HG03103 (cell line): ENCODE measurements at regions not wholly inside any gene's neighbourhood (a gene's known extent, or its start where the extent isn't known, plus 50 kb on each side); places are given as distances from the start of the nearest gene placed in this dataset.

ENCODE experiments used
- ATAC-seq: cut with Tn5 transposase; IDR thresholded peaks from one replicate; pipeline ENCODE4 v1.9.1; 2021; ENCODE audit warnings: low read depth; ENCODE audit not compliant: unreplicated experiment

DNA sequence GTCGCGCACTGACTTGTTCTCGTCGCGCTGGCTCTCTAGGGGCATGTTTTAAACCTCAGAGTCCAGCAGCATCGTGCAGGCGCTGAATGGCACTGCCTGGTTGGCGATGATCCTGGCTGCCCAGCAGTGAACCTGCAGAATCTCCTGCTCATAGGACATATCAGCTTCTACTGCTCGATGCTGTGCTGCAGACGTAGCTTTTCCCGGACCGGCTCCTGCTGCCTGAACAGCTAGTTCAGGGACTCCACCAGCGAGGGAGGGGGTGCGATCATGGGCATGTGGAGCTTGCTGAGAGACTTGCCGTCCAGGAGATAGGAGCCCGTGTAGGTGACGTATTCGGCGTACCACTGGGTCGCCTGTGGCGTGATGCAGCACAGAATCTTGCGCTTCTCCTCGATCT, 890.0 kb upstream of the LRRTM1 start:
- no peak for ATAC-seq

GRCh38 chr2:81194176-81194575, 889.6 kb upstream of the LRRTM1 start:
- ATAC-seq: no peak

DNA sequence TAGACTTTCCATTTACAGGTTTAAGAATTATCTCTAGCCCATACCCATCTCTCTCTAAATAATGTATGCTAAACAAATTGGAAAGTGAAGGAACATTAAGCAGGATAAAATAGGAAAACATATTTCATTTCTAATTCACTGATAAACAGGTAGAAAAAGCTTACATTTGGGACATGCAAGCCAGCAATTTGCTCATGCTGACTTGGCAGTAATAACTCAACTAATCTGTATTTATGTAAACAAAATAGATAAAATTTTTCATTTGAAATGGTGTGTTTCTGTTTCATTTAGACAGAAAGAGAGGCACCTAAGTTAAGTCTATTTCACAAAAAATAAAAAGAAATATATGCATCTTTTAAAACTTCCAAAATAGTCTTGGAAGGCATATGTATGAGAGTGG, 877.3 kb upstream of the LRRTM1 start:
- no peak for ATAC-seq

DNA sequence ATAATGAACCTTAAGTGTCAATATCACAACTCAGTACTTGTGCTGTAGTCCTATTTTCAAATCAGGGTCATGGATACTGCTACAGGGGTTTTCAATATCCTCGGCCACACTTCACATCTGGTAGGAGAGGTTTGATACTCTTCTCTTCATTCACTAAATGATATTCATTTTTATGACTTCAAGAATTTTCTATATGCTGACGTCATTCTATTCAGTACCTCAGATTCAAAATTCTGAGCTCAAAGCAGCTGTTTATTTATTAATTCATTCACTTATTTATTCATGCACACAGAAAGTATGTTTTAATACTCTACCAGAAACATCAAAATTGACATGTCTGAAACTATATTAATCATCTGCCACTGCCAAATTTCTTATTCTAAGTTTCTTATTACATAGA, 866.9 kb upstream of the LRRTM1 start:
- ATAC-seq: no peak

DNA sequence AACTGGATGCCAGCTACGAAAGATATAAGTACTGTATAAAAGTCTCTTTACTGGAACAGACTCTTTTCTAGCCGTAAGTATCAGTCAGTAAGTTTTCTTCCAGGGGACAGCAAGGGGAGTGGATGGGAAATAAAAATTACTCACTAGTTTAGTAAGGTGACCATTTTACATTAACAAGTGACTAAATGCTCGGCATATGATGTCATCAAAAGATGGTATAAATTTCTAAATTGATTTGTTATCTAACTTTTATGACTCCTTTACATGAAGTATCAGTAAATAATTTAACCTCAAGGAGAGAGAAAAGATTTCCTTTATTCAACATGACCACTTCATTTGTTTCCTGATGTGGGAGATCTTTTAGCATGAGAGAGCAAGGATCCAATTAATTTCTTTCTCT, 859.0 kb upstream of the LRRTM1 start:
- no peak for ATAC-seq

- ATAC-seq: no peak
These were observed 854.0 kb upstream of the LRRTM1 start for GRCh38 chr2:81158505-81158904.

DNA sequence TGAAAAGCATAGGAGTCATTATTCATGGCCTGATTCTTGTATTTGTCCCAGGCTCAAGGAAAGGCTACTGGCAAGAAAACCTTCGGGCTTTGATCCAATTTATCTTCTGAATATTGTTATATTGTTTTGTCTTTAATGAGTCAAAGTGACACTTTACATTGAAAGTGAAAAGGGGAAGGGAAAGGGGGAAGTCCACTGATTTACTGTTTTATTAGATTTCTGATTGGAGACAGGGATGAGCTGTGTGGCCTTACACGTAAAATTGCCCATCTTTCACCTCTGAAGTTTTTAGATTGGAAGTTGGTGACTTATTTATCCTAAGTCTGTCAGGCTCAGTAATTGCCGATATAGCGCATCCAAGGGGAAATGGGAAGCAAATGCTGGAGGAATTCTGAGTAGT, 843.8 kb upstream of the LRRTM1 start:
- no peak for ATAC-seq

- ATAC-seq: no peak
These were observed 831.7 kb upstream of the LRRTM1 start for GRCh38 chr2:81136296-81136695.

- ATAC-seq: no peak
These were observed 792.8 kb upstream of the LRRTM1 start for GRCh38 chr2:81097361-81097760.

DNA sequence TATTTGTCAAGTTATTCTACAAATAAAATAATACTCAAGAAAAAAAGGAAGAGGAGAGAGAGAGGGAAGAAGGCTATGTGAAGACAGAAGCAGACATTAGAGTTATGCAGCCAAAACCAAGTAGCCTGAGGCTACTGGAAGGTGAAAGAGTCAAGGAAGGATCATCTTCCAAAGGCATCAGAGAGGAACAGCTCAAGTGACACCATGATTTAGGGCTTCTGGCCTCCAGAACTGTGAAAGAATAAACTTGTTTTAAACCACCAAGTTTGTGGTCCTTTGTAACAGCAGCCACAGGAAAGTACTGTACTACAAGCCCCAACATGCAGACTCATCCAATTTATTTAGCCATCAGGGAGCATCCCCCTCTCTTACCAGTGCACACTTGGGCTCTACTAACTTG, 788.5 kb upstream of the LRRTM1 start:
- ATAC-seq: no peak

DNA sequence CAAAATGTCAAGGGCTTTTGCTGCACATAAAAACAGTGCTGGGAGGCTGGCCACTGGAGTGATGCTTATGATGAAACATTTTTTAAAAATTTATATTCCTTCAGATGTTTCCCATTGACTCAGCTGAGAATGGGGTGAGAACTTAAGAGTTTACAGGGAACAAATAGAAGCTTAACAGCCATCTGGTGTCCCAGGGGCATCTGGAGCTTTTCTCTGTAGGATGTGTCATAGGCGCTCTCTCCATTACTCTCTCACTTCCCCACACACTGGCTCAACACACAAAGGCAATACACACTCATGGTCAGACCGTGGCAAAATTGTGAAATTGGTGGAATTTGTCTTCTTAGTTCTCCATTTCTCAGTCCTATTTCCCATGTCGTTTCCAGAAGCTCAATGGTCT, 783.1 kb upstream of the LRRTM1 start:
- ATAC-seq: no peak

DNA sequence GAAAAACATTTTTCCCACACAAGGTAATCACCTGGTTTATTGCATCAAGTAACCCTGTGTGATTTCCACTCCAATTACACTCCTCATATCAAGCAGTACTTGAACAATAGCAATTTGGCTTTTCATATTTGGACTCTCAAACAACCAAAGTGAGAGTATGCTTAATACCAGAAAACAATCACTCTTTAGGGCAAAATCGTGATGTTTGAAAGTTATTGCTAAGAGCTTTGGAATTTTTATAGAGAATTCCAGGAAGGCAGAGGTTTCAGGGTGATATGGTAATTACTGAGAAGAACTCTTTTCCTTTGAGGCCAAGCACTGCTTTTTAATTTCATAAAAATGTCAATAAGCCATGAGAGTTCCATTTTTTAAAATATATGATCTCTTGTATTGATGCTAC, 779.5 kb upstream of the LRRTM1 start:
- no peak for ATAC-seq

DNA sequence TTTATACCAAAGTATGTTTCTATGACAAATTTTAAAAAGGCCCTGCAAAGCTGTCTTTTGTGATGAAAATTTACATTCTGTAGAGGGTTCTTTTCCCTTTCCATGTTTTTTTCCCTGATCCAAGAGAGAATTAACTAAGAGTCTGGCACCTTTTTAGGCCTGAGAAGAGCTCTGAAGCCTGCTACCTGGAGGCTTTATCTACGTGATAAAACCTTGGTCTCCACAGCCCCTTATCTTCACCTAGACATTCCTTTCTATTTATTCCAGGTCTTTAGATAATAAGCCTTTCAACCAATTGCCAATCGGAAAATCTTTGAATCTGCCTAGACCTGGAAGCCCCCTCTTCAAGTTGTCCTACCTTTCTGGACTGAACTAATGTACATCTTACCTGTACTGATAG, 774.1 kb upstream of the LRRTM1 start:
- ATAC-seq: no peak

GRCh38 chr2:81078102-81078501, 773.5 kb upstream of the LRRTM1 start:
- ATAC-seq: no peak

- ATAC-seq: no peak
These were observed 772.8 kb upstream of the LRRTM1 start for GRCh38 chr2:81077396-81077795.

GRCh38 chr2:81073412-81073811, 768.9 kb upstream of the LRRTM1 start:
- ATAC-seq: no peak

GRCh38 chr2:81068144-81068543, 763.6 kb upstream of the LRRTM1 start:
- ATAC-seq: no peak

DNA sequence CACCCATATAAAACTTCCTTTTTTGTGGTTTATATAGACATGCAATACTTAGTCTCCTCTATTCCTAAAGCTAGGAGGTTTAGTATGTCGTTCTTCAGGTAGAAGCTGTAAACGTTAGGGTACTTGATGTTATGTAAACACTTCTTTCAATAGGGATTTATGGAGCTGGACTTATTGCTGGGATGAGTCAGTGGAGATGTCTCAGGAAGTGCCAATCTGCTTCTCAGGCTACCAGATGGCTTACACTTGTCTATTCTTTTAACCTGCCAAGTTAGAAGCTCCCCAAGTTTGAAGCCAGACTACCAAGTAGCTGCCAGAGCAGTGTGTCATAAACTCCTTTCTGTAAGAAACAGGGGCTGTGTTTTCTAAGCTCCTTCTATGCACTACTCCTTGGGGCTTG, 756.5 kb upstream of the LRRTM1 start:
- ATAC-seq: no peak

- ATAC-seq: no peak
These were observed 746.1 kb upstream of the LRRTM1 start for GRCh38 chr2:81050580-81051095.

DNA sequence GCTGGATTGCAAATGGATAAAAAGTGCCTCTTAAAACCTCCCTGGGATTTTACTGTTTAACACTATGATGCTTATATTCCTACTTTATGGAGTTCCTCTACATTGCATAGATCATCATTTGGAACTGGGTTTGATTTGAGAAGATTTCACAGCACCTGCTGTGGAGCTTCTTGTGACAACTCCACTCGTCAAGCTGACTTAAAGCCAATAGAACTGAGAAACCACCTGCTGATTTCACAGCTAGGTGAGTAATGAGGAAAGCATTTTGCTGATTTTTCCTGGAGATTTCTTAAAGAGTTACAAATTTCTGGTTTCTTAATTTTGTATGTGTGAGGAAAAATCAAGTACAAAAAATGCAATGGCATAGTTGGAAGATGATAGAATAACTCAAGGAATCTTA, 739.1 kb upstream of the LRRTM1 start:
- ATAC-seq: no peak

- ATAC-seq: no peak
These were observed 702.6 kb upstream of the LRRTM1 start for GRCh38 chr2:81007104-81007503.

DNA sequence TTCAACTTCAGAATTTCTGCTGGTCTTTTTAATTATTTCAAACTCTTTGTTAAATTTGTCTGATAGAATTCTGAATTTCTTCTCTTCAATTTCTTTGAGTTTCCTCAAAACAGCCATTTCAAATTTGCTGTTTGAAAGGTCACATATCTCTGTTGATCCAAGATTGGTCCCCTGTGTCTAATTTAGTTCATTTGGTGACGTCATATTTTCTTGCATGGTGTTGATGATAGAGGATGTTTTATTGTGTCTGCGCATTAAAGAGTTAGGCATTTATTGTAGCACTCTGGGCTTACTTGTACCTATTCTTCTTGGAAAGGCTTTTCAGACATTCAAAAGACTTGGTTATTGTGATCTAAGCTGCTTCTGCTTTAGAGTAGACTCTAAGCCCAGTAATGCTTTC, 698.4 kb upstream of the LRRTM1 start:
- ATAC-seq: no peak

GRCh38 chr2:80987466-80987865, 682.9 kb upstream of the LRRTM1 start:
- no peak for ATAC-seq
